ENCODE measurements at regions not wholly inside any gene's neighbourhood (a gene's known extent, or its start where the extent isn't known, plus 50 kb on each side); places are given as distances from the start of the nearest gene placed in this dataset.

DNA sequence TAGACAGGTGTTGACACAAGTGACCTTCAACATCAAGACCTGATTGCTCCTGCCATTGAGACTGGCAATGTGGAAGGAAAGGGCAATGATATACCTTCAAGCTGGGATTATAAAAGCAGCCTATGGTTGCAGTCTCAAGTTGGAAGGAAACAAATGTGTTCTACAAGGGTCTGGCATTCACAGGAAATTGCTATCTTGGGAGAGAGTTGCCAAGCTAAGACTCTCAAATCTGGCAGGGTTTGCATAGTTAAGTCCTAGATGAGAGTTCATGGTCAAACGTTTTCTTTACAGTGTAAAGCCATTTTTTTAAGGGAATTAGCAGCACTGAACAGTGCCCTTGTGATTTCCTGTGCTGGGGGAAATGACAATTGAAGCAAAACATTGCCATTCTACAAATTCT, 546.9 kb upstream of the CFAP20DC start:
- TF ChIP-seq, protein P1, sequence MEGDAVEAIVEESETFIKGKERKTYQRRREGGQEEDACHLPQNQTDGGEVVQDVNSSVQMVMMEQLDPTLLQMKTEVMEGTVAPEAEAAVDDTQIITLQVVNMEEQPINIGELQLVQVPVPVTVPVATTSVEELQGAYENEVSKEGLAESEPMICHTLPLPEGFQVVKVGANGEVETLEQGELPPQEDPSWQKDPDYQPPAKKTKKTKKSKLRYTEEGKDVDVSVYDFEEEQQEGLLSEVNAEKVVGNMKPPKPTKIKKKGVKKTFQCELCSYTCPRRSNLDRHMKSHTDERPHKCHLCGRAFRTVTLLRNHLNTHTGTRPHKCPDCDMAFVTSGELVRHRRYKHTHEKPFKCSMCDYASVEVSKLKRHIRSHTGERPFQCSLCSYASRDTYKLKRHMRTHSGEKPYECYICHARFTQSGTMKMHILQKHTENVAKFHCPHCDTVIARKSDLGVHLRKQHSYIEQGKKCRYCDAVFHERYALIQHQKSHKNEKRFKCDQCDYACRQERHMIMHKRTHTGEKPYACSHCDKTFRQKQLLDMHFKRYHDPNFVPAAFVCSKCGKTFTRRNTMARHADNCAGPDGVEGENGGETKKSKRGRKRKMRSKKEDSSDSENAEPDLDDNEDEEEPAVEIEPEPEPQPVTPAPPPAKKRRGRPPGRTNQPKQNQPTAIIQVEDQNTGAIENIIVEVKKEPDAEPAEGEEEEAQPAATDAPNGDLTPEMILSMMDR (conservative IDR thresholded peaks at IDR 0.05; ENCODE audit: low read depth, low read length), result no peak
- no peak for TF ChIP-seq EZH2 (IDR thresholded peaks at IDR 0.05; ENCODE audit: borderline replicate concordance, low read depth, low read length, poor library complexity, severe bottlenecking)
